Activated naive CD4-positive, alpha-beta T cell treated with anti-CD3 and anti-CD28 coated beads, Interleukin-2, amount 50 U/mL, for 72 hours (primary cell): ENCODE measurements at regions not wholly inside any gene's neighbourhood (a gene's known extent, or its start where the extent isn't known, plus 50 kb on each side); places are given as distances from the start of the nearest gene placed in this dataset.
"Not testable (repeated sequence)": the region's sequence is repeated elsewhere in the genome, so short reads cannot be mapped to it uniquely, and the experiment has no call there.

Source experiments
- ATAC-seq, 2 donors: fragments of 150-1000 bp; cut with Tn5 transposase; 2 replicates each; pipeline ENCODE4 v1.10.0; 2021; ENCODE audit warnings: mild to moderate bottlenecking in 2 of 2, moderate library complexity in 2 of 2
- DNase-seq, 2 donors: peaks; one replicate each; pipeline ENCODE4 v3.0.0; 2021 to 2022; ENCODE audit warnings: low spot score in 2 of 2
- H3K27ac Mint-ChIP-seq, 2 donors: one replicate each; pipeline ENCODE4 v1.8.0; 2022; ENCODE audit warnings: mild to moderate bottlenecking in 2 of 2, mixed read lengths in 2 of 2
- H3K36me3 Mint-ChIP-seq, 2 donors: one replicate each; pipeline ENCODE4 v1.8.0; 2022; ENCODE audit warnings: mixed read lengths in 2 of 2
- H3K9me3 Mint-ChIP-seq, 2 donors: one replicate each; pipeline ENCODE4 v1.8.0; 2022; ENCODE audit warnings: mixed read lengths in 2 of 2

- ATAC-seq, H3K9me3 Mint-ChIP-seq, H3K36me3 Mint-ChIP-seq, H3K27ac Mint-ChIP-seq, DNase-seq: not testable (repeated sequence)
Observed at GRCh38 chr16:73099601-73100000, 51.7 kb upstream of the ZFHX3 start.
